Common myeloid progenitor, CD34-positive (primary cell): ENCODE measurements at regions not wholly inside any gene's neighbourhood (a gene's known extent, or its start where the extent isn't known, plus 50 kb on each side); places are given as distances from the start of the nearest gene placed in this dataset.

ENCODE experiments used
- CTCF ChIA-PET: fragments of 350-600 bp; sonication (Branson Sonifier 250); formaldehyde crosslinking; loops from one replicate; lab custom pipeline; 2021; ENCODE audit warnings: antibody characterized with exemption; lab: Charles Lee
- POLR2A ChIA-PET: fragments of 350-600 bp; sonication (Branson Sonifier 250); formaldehyde crosslinking; loops from one replicate; lab custom pipeline; 2021; ENCODE audit warnings: antibody characterized with exemption; lab: Charles Lee
- DNase-seq, 3 donors: peaks; one replicate each; pipeline versions ENCODE4 v3.0.0 to v3.0.0-alpha.2; 2013
- H3K27ac ChIP-seq, 2 experiments: 1 replicate in 1 of 2; 2 replicates in 1 of 2; pipeline ENCODE4 v1.7.0; 2013; ENCODE audit warnings: inconsistent platforms in 2 of 2, low read length in 2 of 2, mild to moderate bottlenecking in 2 of 2, low read depth in 1 of 2, moderate library complexity in 1 of 2; ENCODE audit not compliant: severe bottlenecking in 2 of 2, insufficient read depth in 1 of 2, poor library complexity in 1 of 2
- H3K27me3 ChIP-seq, 5 experiments: replicated peaks in 2 of 5; 1 replicate in 3 of 5; 2 replicates in 2 of 5; pipeline versions ENCODE4 v1.6.1 to v1.7.0; 2013; ENCODE audit warnings: low read length in 4 of 5, mild to moderate bottlenecking in 2 of 5, moderate library complexity in 2 of 5, inconsistent platforms in 1 of 5; ENCODE audit not compliant: insufficient read depth in 5 of 5, control insufficient read depth in 4 of 5
- H3K36me3 ChIP-seq, 4 experiments: 1 replicate in 2 of 4; 2 replicates in 2 of 4; pipeline versions ENCODE4 v1.6.1 to v1.7.0; 2013; ENCODE audit warnings: low read length in 3 of 4, control low read depth in 1 of 4, mild to moderate bottlenecking in 1 of 4; ENCODE audit not compliant: control insufficient read depth in 4 of 4, insufficient read depth in 4 of 4
- H3K4me1 ChIP-seq, 4 experiments: 1 replicate in 3 of 4; 2 replicates in 1 of 4; pipeline versions ENCODE4 v1.6.1 to v1.7.1; 2013; ENCODE audit warnings: low read length in 3 of 4, mild to moderate bottlenecking in 3 of 4, control low read depth in 1 of 4, inconsistent platforms in 1 of 4, moderate library complexity in 1 of 4; ENCODE audit not compliant: control insufficient read depth in 4 of 4, insufficient read depth in 4 of 4; ENCODE audit errors: control extremely low read depth in 1 of 4
- H3K4me3 ChIP-seq, 7 experiments: 1 replicate in 4 of 7; 2 replicates in 3 of 7; pipeline versions ENCODE4 v1.5.1 to v1.7.0; 2013; ENCODE audit warnings: mild to moderate bottlenecking in 7 of 7, low read length in 6 of 7, moderate library complexity in 6 of 7, inconsistent platforms in 2 of 7, low read depth in 2 of 7, control low read depth in 1 of 7; ENCODE audit not compliant: insufficient read depth in 4 of 7, control insufficient read depth in 1 of 7; ENCODE audit errors: extremely low read depth in 1 of 7
- H3K9me3 ChIP-seq, 5 experiments: 1 replicate in 4 of 5; 2 replicates in 1 of 5; pipeline versions ENCODE4 v1.6.1 to v1.7.1; 2013; ENCODE audit warnings: low read length in 4 of 5, mild to moderate bottlenecking in 2 of 5, inconsistent platforms in 1 of 5, low read depth in 1 of 5, moderate library complexity in 1 of 5; ENCODE audit not compliant: control insufficient read depth in 4 of 5, insufficient read depth in 2 of 5; ENCODE audit errors: control extremely low read depth in 1 of 5
- WGBS: methylation state at CpG from one replicate; pipeline ENCODE4 v1.1.5; 2013; ENCODE audit not compliant: insufficient coverage; 5-methylcytosine and 5-hydroxymethylcytosine counted together

DNA sequence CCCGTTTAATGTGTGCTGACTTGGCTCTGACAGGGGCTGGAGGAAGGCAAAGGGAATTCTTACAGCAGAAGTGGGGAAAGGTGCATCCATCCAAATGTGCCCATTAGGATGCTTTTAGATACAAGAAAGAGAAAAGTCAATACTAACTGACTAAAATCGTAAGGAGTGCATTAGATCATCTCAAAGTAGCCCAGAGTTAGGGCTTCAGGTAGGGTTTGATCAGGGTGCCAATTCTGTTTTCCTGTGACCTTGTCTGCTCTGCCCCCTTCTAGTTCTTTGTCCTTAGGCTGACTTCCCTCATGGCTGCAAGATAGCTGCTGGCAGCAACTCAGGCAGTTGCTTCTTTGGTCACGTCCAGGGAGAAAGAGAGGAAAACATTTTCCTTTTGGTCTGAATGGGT lies 240.8 kb downstream of the CDC5L start:
- Histone ChIP-seq H3K4me1 (peaks cover 0 to 22% (median 14%) of the 10 kb centered on the region in 4 experiments), H3K9me3 (no peaks in the 10 kb centered on the region), H3K4me3 (no peak overlapping the region), H3K27ac (no peak overlapping the region), H3K27me3 (no peaks in the 10 kb centered on the region), H3K36me3 (no peaks in the 10 kb centered on the region)
- CTCF ChIA-PET, result interaction anchor here (1.0 to 2.0 kb wide), 5 partner anchors 24 to 1294 kb away, joined by 3 to 7 read pairs (median 4); no protein-coding TSS in a partner anchor
- POLR2A ChIA-PET, result no interaction called here
- DNase-seq, result no peak
- 87% methylated on average over 3 of the region's 3 CpGs for WGBS

DNA sequence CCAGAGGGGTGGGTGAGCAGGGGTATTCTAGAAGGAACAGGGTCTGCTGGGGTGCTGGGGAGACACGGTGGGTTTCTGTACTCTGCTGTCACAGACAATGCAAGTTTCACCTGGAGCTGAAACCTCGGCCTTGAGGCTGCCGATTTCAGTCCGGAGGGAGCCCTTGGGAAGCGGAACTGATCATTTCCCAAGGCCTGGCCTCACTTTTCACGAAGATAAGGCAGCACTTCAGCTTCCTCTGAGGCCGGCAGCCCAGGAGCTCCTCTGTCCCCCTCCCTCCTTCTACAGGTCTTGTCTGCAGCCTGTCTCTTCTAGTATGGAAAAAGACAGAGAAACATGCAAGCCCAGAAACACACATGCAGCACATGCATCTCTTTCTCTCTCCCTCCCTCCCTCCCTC lies 242.1 kb downstream of the CDC5L start:
- Histone ChIP-seq H3K27ac (no peak overlapping the region), H3K27me3 (no peaks in the 10 kb centered on the region), H3K4me3 (no peak overlapping the region), H3K36me3 (no peaks in the 10 kb centered on the region), H3K4me1 (peaks cover 0 to 15% (median 10%) of the 10 kb centered on the region in 4 experiments), H3K9me3 (no peaks in the 10 kb centered on the region)
- ChIA-PET CTCF (interaction anchor here (0.8 to 5.3 kb wide), 14 partner anchors 9 to 1294 kb away, joined by 3 to 27 read pairs (median 4); no protein-coding TSS in a partner anchor), POLR2A (no interaction called here)
- 93% methylated on average over 6 of the region's 7 CpGs for WGBS
- no peak for DNase-seq

DNA sequence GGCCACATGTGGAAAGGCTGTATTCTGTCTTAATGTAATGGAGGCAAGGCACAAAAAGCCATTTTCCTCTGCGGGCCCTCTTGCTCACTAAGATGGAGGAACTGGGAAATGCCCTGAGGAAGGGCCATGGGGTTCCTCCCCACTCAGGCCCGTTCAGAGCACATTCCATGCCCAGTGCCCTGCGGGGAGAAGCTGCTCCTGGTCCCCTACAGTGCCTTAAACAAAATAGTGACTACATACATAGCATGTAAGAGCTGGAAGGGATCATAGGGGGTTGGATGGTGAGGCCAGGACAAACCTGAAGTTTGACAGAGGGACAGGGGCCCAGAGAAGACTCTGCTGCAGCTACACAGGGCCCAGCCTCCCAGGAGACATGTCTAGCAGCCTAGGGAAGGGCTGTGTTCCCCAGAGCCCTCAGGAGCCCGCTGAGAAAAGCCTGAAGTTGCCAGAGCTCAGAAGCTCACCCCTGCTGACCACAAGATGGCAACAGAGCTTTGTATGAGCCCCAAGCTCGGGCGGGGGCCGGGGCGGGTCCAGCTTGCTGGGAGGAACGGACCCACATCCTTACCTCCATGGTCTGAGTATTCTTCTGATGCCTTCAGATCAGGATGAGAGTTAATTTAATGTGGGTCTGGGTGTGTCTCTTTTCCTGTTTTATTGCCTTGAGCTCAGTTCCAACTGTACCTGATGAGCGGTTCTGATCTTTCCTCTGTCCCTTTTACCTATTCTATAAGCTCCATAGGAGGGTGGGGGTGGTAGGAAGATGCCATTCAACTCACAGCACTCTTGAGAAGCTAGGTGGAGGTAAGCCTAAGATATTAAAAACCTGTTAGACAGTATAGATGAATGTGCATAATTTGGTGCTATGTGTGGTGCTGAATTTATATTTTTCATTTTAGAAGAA lies 242.9 kb downstream of the CDC5L start:
- H3K27me3 ChIP-seq, result no peaks in the 10 kb centered on the region
- POLR2A ChIA-PET, result no interaction called here
- H3K27ac ChIP-seq, result no peak overlapping the region
- 28% methylated on average over 6 of the region's 10 CpGs for WGBS
- CTCF ChIA-PET, result interaction anchor here (0.6 to 5.3 kb wide), 24 partner anchors 9 to 1307 kb away, joined by 3 to 27 read pairs (median 4); no protein-coding TSS in a partner anchor
- no peak overlapping the region for H3K4me3 ChIP-seq
- DNase-seq, result peak; percentile 55 to 67 (median 61)
- peaks cover 0 to 12% (median 10%) of the 10 kb centered on the region in 4 experiments for H3K4me1 ChIP-seq
- no peaks in the 10 kb centered on the region for H3K36me3 ChIP-seq
- no peaks in the 10 kb centered on the region for H3K9me3 ChIP-seq

DNA sequence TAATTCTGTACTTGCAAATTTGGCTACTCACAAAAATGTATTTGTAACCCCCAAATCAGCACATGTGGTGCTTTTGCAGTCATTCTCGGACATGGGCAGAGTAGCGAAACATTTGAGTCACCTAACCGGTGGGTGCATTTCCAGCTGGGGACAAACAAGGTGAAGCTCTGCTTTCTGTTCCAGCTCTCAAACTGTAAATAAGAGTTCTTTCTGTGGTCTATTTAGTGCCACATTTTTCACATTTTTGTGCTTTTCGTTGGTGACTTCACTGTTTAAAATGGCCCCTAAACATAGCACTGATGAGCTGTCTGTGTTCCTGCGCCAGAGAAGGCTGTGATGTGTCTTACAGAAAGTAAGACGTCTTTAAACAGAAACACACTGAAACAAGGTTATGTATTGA lies 244.5 kb downstream of the CDC5L start:
- H3K4me1 ChIP-seq, result peaks cover 0 to 7% (median 6%) of the 10 kb centered on the region in 4 experiments
- no peaks in the 10 kb centered on the region for H3K27me3 ChIP-seq
- H3K4me3 ChIP-seq, result no peak overlapping the region
- H3K36me3 ChIP-seq, result no peaks in the 10 kb centered on the region
- H3K27ac ChIP-seq, result no peak overlapping the region
- 97% methylated on average over 6 of the region's 6 CpGs for WGBS
- DNase-seq, result no peak
- ChIA-PET CTCF (interaction anchor here (0.8 to 5.3 kb wide), 9 partner anchors 11 to 1292 kb away, joined by 3 to 27 read pairs (median 10); no protein-coding TSS in a partner anchor), POLR2A (no interaction called here)
- no peaks in the 10 kb centered on the region for H3K9me3 ChIP-seq

DNA sequence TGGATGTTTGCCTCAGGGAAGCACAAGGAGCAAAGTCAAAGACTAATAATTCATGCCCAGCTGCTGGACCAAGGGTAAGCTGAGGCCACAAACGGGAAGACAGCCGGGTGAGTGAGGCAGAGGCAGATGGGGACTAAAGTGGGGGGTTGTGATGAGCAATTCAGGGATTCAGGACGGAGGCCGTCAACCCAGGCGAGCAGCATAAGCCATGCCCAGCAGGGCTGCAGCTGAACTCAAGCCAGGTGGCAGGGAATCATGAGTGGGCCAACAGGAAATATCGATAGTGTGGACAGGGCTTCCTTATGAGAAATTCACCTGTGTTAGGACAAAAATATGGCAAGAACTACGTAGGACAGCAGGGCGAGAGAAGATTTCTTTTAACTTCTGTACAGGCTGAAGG lies 246.8 kb downstream of the CDC5L start:
- Histone ChIP-seq H3K4me1 (no peaks in the 10 kb centered on the region), H3K9me3 (no peaks in the 10 kb centered on the region), H3K27ac (no peak overlapping the region), H3K36me3 (no peaks in the 10 kb centered on the region), H3K27me3 (no peaks in the 10 kb centered on the region), H3K4me3 (no peak overlapping the region)
- DNase-seq, result no peak
- POLR2A ChIA-PET, result no interaction called here
- 98% methylated on average over 6 of the region's 8 CpGs for WGBS
- CTCF ChIA-PET, result interaction anchor here (1.2 to 2.2 kb wide), 3 partner anchors 21 to 158 kb away, joined by 3 to 9 read pairs (median 3); no protein-coding TSS in a partner anchor

DNA sequence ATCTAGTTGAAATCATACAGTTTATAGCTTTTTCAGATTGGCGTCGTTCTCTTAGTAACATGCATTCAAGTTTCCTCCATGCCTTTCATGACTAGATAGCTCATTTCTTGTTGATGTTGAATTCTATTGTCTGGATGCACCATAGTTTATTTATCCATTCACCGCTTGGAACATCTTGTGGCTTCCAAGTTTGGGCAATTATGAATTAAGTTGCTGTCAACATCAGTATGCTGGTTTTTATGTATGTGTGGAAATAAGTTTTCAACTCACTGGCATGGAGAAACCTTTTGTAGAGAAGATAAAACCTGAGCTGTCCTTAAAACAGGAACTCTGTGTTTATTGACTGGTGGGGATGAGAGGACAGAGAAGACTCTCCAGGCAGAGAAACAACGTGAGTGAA lies 248.0 kb downstream of the CDC5L start:
- H3K27me3 ChIP-seq, result no peaks in the 10 kb centered on the region
- H3K4me1 ChIP-seq, result no peaks in the 10 kb centered on the region
- ChIA-PET CTCF (interaction anchor here (1.0 to 1.5 kb wide), 3 partner anchors 159 to 784 kb away, joined by 3 read pairs; no protein-coding TSS in a partner anchor), POLR2A (interaction anchor here (0.6 kb wide), 1 partner anchor 22 kb away, joined by 3 read pairs; no protein-coding TSS in a partner anchor)
- H3K4me3 ChIP-seq, result no peak overlapping the region
- H3K36me3 ChIP-seq, result no peaks in the 10 kb centered on the region
- WGBS, result 82% methylated on average over 2 of the region's 4 CpGs
- H3K9me3 ChIP-seq, result no peaks in the 10 kb centered on the region
- no peak overlapping the region for H3K27ac ChIP-seq
- DNase-seq, result no peak
